ENCODE measurements at regions not wholly inside any gene's neighbourhood (a gene's known extent, or its start where the extent isn't known, plus 50 kb on each side); places are given as distances from the start of the nearest gene placed in this dataset.

GRCh38 chr13:94968757-94969086, 256.4 kb upstream of the SOX21 start:
- Histone ChIP-seq H3K4me1 (ENCODE audit: insufficient read depth, poor library complexity, severe bottlenecking) (no peaks in the 10 kb centered on the region), H3K36me3 (ENCODE audit: low read depth) (no peaks in the 10 kb centered on the region), H3K4me3 (ENCODE audit: severe bottlenecking) (no peak overlapping the region), H3K9me3 (ENCODE audit: severe bottlenecking) (peaks cover 2% of the 10 kb centered on the region), H3K27ac (ENCODE audit: poor library complexity, severe bottlenecking) (no peak overlapping the region), H3K27me3 (ENCODE audit: insufficient read depth, poor library complexity, severe bottlenecking) (peaks cover 65% of the 10 kb centered on the region)
- ATAC-seq (ENCODE audit: low read depth) (peak; percentile 11; the same call in 1 of the 3 replicates), DNase-seq (ENCODE audit: low spot score) (no peak)
- no peak for TF ChIP-seq CTCF (IDR thresholded peaks at IDR 0.05; ENCODE audit: poor library complexity, severe bottlenecking)

- Histone ChIP-seq H3K9me3 (ENCODE audit: severe bottlenecking) (peaks cover 2% of the 10 kb centered on the region), H3K36me3 (ENCODE audit: low read depth) (no peaks in the 10 kb centered on the region), H3K27ac (ENCODE audit: poor library complexity, severe bottlenecking) (no peak overlapping the region), H3K4me3 (ENCODE audit: severe bottlenecking) (no peak overlapping the region), H3K4me1 (ENCODE audit: insufficient read depth, poor library complexity, severe bottlenecking) (no peaks in the 10 kb centered on the region), H3K27me3 (ENCODE audit: insufficient read depth, poor library complexity, severe bottlenecking) (peaks cover 65% of the 10 kb centered on the region)
- ATAC-seq (ENCODE audit: low read depth) (peak; percentile 49), DNase-seq (ENCODE audit: low spot score) (no peak)
- no peak for TF ChIP-seq CTCF (IDR thresholded peaks at IDR 0.05; ENCODE audit: poor library complexity, severe bottlenecking)
Observed at GRCh38 chr13:94968040-94968756, 255.9 kb upstream of the SOX21 start.

DNA sequence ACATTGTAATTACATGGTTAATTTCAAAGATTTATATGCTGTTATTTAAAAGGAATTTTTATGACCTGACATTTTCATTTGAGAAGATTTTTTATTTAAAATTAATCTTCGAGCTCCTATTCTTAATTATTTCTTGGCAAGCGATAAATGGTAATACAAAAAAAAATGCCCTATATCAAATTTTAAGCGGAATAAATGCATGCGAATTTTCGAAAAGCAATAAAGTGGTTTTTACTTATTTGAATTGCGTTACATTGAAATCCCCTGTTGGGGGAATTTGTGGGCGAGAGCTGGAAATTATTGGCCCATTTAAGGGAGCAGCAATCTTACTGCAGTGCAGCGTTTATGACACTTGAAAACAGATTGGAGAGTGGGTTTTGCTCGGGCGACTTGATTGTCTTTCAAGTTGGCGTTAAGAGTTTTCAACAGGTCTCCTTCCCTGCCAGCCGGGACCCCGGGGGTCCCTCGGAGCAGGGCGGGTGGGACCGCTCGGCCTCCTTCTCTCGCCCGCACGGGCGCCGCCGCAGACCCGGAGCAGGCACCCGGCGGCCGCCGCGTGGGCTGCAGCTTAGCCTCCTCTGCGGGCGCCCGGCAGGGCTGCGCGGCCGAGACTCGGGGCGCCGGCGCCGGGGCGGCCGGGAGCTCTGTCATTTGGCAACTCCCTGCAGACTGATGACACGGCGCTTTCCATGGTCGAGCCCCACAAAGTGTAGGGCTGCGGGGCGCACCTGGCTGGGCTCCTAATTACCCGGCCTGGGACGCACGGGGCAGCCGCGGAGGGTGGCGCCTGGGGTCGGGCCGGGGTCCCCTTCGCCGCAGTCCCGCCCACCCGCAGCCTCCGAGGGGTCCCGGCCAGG, 255.1 kb upstream of the SOX21 start:
- Histone ChIP-seq H3K4me3 (ENCODE audit: severe bottlenecking) (no peak overlapping the region), H3K27me3 (ENCODE audit: insufficient read depth, poor library complexity, severe bottlenecking) (peaks cover 65% of the 10 kb centered on the region)

DNA sequence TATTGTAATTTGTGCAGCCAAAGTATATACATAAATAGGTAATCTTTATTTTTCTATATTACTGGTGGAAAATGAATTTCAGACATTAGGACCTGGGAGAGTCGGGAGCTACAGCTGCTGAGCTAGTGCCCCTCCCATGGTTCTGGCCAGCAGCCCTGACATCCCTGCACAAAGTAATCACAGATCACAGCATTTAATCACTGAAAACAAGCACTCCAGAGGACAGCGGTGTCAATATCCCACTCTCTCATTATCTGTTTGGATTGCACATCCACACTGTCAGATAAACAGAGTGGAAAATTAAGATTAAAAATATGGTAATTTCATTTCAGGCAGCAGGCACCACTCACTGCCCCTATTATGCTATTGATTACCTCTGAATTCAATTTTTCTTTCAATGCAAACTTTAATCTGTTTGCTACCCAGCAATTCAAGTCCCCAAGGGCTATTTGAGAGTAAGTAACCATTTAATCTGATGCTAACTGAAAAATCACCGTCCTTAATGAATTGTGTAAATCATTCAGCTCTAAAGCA, 254.1 kb upstream of the SOX21 start:
- peaks cover 65% of the 10 kb centered on the region for H3K27me3 ChIP-seq (ENCODE audit: insufficient read depth, poor library complexity, severe bottlenecking)
- ATAC-seq (ENCODE audit: low read depth) (no peak), DNase-seq (ENCODE audit: low spot score) (no peak)
- peaks cover 2% of the 10 kb centered on the region for H3K9me3 ChIP-seq (ENCODE audit: severe bottlenecking)
- H3K27ac ChIP-seq (ENCODE audit: poor library complexity, severe bottlenecking), result no peak overlapping the region
- H3K4me3 ChIP-seq (ENCODE audit: severe bottlenecking), result no peak overlapping the region
- H3K36me3 ChIP-seq (ENCODE audit: low read depth), result no peaks in the 10 kb centered on the region
- TF ChIP-seq CTCF (IDR thresholded peaks at IDR 0.05; ENCODE audit: poor library complexity, severe bottlenecking), result no peak
- H3K4me1 ChIP-seq (ENCODE audit: insufficient read depth, poor library complexity, severe bottlenecking), result no peaks in the 10 kb centered on the region

More for the DNA sequence above, 255.1 kb upstream of the SOX21 start:
- DNase-seq (ENCODE audit: low spot score) (no peak), ATAC-seq (ENCODE audit: low read depth) (peak; percentile 79)
- Histone ChIP-seq H3K9me3 (ENCODE audit: severe bottlenecking) (peaks cover 2% of the 10 kb centered on the region), H3K36me3 (ENCODE audit: low read depth) (no peaks in the 10 kb centered on the region), H3K4me1 (ENCODE audit: insufficient read depth, poor library complexity, severe bottlenecking) (no peaks in the 10 kb centered on the region), H3K27ac (ENCODE audit: poor library complexity, severe bottlenecking) (no peak overlapping the region)
- no peak for TF ChIP-seq CTCF (IDR thresholded peaks at IDR 0.05; ENCODE audit: poor library complexity, severe bottlenecking)
